ENCODE measurements at regions not wholly inside any gene's neighbourhood (a gene's known extent, or its start where the extent isn't known, plus 50 kb on each side); places are given as distances from the start of the nearest gene placed in this dataset.

DNA sequence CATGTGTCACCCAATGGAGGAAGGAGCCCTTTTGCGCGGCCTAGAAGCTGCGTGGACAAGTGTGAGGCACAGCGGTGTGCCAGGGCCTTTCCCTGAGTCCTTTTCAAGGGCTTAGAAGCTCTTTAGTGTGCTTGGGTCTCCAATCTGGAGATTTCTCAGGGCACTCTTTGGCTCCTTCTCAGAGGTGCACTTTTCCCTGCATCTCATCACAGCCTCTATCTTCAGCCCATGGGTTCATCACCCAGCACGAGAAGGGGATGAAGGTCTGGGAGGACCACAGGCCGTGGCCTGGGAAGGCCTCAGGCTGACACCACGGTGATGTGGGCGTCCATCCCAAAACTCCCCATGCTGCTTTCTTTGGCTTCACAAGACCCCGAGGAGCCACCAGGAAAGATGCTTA lies 233.4 kb downstream of the TEX36 start:
- no peak for DNase-seq (ENCODE audit: low read depth)
- no peak overlapping the region for H3K4me3 ChIP-seq (ENCODE audit: control insufficient read depth, low read depth, low read length)
- TF ChIP-seq, protein P1, sequence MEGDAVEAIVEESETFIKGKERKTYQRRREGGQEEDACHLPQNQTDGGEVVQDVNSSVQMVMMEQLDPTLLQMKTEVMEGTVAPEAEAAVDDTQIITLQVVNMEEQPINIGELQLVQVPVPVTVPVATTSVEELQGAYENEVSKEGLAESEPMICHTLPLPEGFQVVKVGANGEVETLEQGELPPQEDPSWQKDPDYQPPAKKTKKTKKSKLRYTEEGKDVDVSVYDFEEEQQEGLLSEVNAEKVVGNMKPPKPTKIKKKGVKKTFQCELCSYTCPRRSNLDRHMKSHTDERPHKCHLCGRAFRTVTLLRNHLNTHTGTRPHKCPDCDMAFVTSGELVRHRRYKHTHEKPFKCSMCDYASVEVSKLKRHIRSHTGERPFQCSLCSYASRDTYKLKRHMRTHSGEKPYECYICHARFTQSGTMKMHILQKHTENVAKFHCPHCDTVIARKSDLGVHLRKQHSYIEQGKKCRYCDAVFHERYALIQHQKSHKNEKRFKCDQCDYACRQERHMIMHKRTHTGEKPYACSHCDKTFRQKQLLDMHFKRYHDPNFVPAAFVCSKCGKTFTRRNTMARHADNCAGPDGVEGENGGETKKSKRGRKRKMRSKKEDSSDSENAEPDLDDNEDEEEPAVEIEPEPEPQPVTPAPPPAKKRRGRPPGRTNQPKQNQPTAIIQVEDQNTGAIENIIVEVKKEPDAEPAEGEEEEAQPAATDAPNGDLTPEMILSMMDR (IDR thresholded peaks at IDR 0.05; ENCODE audit: control insufficient read depth, insufficient read depth, low read depth, low read length, missing control alignments): no peak

DNA sequence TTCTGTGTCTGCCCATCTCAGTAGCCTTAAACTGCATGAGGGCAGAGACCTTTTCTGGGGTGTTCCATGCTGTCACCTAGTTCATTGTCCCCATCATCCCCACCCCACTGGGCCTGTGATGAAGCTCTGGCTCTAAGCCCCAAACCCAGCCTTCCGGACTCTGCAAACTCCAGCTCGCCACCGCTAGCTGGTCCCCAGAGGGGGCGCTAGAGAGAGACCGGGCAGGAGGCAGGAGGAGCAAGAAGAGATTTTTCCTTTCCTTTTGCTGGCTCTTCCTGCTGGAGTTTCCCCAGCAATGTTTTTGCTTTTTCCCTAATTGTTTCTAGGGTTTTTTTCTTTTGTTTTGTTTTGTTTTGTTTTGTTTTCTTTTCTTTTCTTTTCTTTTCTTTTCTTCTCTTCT lies 234.4 kb downstream of the TEX36 start:
- H3K4me3 ChIP-seq (ENCODE audit: control insufficient read depth, low read depth, low read length): no peak overlapping the region
- TF ChIP-seq, protein P1 (IDR thresholded peaks at IDR 0.05; ENCODE audit: control insufficient read depth, insufficient read depth, low read depth, low read length, missing control alignments): peak; percentile 59
- DNase-seq (ENCODE audit: low read depth): no peak

DNA sequence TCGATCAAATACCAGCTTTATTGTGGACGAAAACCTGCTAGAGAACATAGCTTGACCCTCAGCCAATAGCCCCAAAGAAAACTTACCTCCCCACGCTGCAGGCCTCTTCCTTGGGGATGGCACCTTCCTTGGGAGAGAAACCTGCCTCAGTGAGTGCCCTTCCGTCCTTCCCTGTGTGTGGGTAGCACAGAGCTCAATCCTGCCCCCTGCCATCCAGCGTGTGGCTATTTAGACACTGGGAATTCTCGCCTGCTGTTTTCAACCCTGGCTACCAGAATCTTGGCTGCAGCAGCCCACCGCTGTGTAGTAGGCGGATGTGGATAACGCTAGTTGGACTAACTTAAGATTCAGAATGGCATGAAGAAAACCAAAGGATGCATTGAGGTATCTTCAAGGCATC lies 238.2 kb downstream of the TEX36 start:
- H3K4me3 ChIP-seq (ENCODE audit: control insufficient read depth, low read depth, low read length): no peak overlapping the region
- no peak for DNase-seq (ENCODE audit: low read depth)
- TF ChIP-seq, protein P1 (IDR thresholded peaks at IDR 0.05; ENCODE audit: control insufficient read depth, insufficient read depth, low read depth, low read length, missing control alignments): no peak

DNA sequence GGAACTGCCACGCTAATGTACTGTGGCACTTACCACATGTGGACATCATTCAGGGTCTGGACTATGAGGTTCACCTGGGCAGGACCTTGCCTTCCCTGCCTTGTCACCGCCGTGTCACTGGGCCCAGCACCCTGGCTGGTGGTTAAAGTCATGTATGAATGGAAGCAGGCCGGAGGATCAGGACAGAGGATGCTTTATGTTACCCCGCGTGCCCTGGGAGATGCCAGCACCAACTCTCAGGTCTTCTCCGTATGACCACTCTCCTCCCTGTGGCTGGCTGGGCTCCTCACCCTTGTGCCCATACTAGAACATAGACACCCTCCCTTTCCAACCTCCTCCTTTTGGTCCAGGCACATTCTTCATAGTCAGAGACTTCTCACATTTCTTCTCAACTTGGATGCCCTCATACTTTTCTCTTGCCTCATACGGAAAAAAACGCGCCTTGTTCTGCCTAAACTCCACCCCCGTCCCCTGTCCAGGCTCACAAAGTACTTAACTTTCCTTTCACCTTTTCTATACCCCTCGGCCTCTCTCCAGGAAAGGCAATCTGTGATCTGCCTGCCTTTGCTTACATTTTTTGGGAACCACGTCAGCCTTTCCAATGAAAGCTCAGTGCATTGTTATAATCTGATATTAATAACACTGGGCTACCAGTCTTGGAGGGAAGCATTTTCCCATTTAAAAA lies 240.0 kb downstream of the TEX36 start:
- no peak for DNase-seq (ENCODE audit: low read depth)
- no peak overlapping the region for H3K4me3 ChIP-seq (ENCODE audit: control insufficient read depth, low read depth, low read length)
- TF ChIP-seq, protein P1 (IDR thresholded peaks at IDR 0.05; ENCODE audit: control insufficient read depth, insufficient read depth, low read depth, low read length, missing control alignments): no peak

DNA sequence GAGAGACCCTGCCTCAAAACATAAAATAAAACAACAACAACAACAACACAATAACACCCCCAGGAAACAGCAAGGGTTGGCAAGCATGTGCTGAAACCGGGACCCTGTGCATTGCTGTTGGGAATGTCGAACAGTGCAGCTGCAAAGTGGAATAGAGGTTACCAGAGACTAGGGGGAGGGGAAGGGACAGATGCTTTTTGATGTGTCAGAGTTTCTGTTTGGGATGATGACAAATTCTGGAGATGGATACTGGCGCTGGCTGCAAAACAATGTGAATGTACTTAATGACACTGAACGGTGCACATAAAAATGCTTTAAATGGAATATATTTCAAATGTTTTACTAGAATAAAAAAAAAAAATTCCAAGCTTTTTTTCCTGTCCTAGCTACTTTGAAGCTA lies 241.8 kb downstream of the TEX36 start:
- no peak for DNase-seq (ENCODE audit: low read depth)
- H3K4me3 ChIP-seq (ENCODE audit: control insufficient read depth, low read depth, low read length): no peak overlapping the region
- TF ChIP-seq, protein P1 (IDR thresholded peaks at IDR 0.05; ENCODE audit: control insufficient read depth, insufficient read depth, low read depth, low read length, missing control alignments): no peak

DNA sequence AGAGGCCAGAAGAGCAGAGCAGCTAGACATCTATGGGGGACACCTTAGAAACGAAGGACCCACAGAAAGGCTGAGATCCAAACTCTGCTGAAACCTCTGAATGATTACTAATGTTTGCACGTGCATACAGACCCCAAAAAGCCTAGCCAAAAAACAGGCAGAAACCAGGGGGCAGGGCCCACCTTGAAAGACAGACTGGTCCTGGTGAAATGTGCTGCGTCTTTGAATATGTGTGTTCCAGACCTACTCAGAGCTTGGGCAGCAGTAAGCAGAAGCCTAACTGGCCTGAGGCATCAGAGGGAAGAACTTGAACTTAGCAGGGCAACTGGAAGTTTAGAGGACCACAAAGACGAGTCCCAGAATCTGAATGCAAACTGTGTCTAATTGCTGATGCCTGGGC lies 251.8 kb downstream of the TEX36 start:
- H3K4me3 ChIP-seq (ENCODE audit: control insufficient read depth, low read depth, low read length): no peak overlapping the region
- TF ChIP-seq, protein P1 (IDR thresholded peaks at IDR 0.05; ENCODE audit: control insufficient read depth, insufficient read depth, low read depth, low read length, missing control alignments): no peak
- DNase-seq (ENCODE audit: low read depth): no peak

Measured in AG09309 (cell line).